ENCODE measurements at regions not wholly inside any gene's neighbourhood (a gene's known extent, or its start where the extent isn't known, plus 50 kb on each side); places are given as distances from the start of the nearest gene placed in this dataset.

- Histone ChIP-seq H3K4me1 (ENCODE audit: insufficient read depth, low read length) (no peaks in the 10 kb centered on the region), H3K27me3 (ENCODE audit: insufficient read depth, low read length) (no peaks in the 10 kb centered on the region), H3K4me3 (ENCODE audit: low read length in 2 of 2) (no peak overlapping the region), H3K9me3 (ENCODE audit: control insufficient read depth in 1 of 2, low read length in 2 of 2) (no peaks in the 10 kb centered on the region), H3K36me3 (ENCODE audit: insufficient read depth, low read length) (no peaks in the 10 kb centered on the region), H3K27ac (ENCODE audit: low read depth, low read length) (no peak overlapping the region)
- no peaks in the 10 kb centered on the region for H3K36me3 Mint-ChIP-seq
- CTCF ChIA-PET (ENCODE audit: partially characterized antibody), result no interaction called here
- H3K9me3 Mint-ChIP-seq, result peaks cover 0 to 16% (median 5%) of the 10 kb centered on the region in 8 donors
- H3K4me3 Mint-ChIP-seq, result no peak overlapping the region
- POLR2A ChIA-PET (ENCODE audit: partially characterized antibody), result no interaction called here
- H3K27me3 Mint-ChIP-seq, result no peaks in the 10 kb centered on the region
- no peak for DNase-seq
- no peaks in the 10 kb centered on the region for H3K4me1 Mint-ChIP-seq
- intact Hi-C loops (cut with micrococcal nuclease), result no loop called here
- H3K27ac Mint-ChIP-seq, result no peak overlapping the region
Measured at GRCh38 chr3:64870876-64871646, 183.3 kb upstream of the ADAMTS9 start.

- peaks cover 2 to 16% (median 4%) of the 10 kb centered on the region in 8 donors for H3K9me3 Mint-ChIP-seq
- Histone ChIP-seq H3K27me3 (ENCODE audit: insufficient read depth, low read length) (no peaks in the 10 kb centered on the region), H3K9me3 (ENCODE audit: control insufficient read depth in 1 of 2, low read length in 2 of 2) (no peaks in the 10 kb centered on the region), H3K27ac (ENCODE audit: low read depth, low read length) (no peak overlapping the region), H3K36me3 (ENCODE audit: insufficient read depth, low read length) (no peaks in the 10 kb centered on the region), H3K4me3 (ENCODE audit: low read length in 2 of 2) (no peak overlapping the region), H3K4me1 (ENCODE audit: insufficient read depth, low read length) (no peaks in the 10 kb centered on the region)
- DNase-seq, result no peak
- POLR2A ChIA-PET (ENCODE audit: partially characterized antibody), result no interaction called here
- intact Hi-C loops (cut with micrococcal nuclease), result no loop called here
- H3K4me1 Mint-ChIP-seq, result no peaks in the 10 kb centered on the region
- no peaks in the 10 kb centered on the region for H3K36me3 Mint-ChIP-seq
- H3K27me3 Mint-ChIP-seq, result no peaks in the 10 kb centered on the region
- CTCF ChIA-PET (ENCODE audit: partially characterized antibody), result no interaction called here
- no peak overlapping the region for H3K27ac Mint-ChIP-seq
- H3K4me3 Mint-ChIP-seq, result no peak overlapping the region
Measured at GRCh38 chr3:64867224-64867623, 179.4 kb upstream of the ADAMTS9 start.

- H3K4me1 Mint-ChIP-seq, result no peaks in the 10 kb centered on the region
- no peak overlapping the region for H3K4me3 Mint-ChIP-seq
- no peaks in the 10 kb centered on the region for H3K27me3 Mint-ChIP-seq
- intact Hi-C loops (cut with micrococcal nuclease), result no loop called here
- no peak for DNase-seq
- H3K9me3 ChIP-seq (ENCODE audit: control insufficient read depth in 1 of 2, low read length in 2 of 2), result no peaks in the 10 kb centered on the region
- H3K27ac ChIP-seq (ENCODE audit: low read depth, low read length), result no peak overlapping the region
- H3K27me3 ChIP-seq (ENCODE audit: insufficient read depth, low read length), result no peaks in the 10 kb centered on the region
- H3K4me3 ChIP-seq (ENCODE audit: low read length in 2 of 2), result no peak overlapping the region
- peaks cover 2 to 13% (median 5%) of the 10 kb centered on the region in 8 donors for H3K9me3 Mint-ChIP-seq
- POLR2A ChIA-PET (ENCODE audit: partially characterized antibody), result no interaction called here
- no peaks in the 10 kb centered on the region for H3K36me3 ChIP-seq (ENCODE audit: insufficient read depth, low read length)
- no peaks in the 10 kb centered on the region for H3K4me1 ChIP-seq (ENCODE audit: insufficient read depth, low read length)
- no peak overlapping the region for H3K27ac Mint-ChIP-seq
- CTCF ChIA-PET (ENCODE audit: partially characterized antibody), result no interaction called here
- no peaks in the 10 kb centered on the region for H3K36me3 Mint-ChIP-seq
Measured at GRCh38 chr3:64865839-64866570, 178.2 kb upstream of the ADAMTS9 start.

- H3K27ac Mint-ChIP-seq, result no peak overlapping the region
- no peaks in the 10 kb centered on the region for H3K9me3 ChIP-seq (ENCODE audit: control insufficient read depth in 1 of 2, low read length in 2 of 2)
- intact Hi-C loops (cut with micrococcal nuclease), result no loop called here
- no peak overlapping the region for H3K4me3 Mint-ChIP-seq
- H3K27me3 Mint-ChIP-seq, result no peaks in the 10 kb centered on the region
- ChIA-PET CTCF (ENCODE audit: partially characterized antibody) (no interaction called here), POLR2A (ENCODE audit: partially characterized antibody) (no interaction called here)
- peaks cover 0 to 6% (median 4%) of the 10 kb centered on the region in 8 donors for H3K9me3 Mint-ChIP-seq
- no peaks in the 10 kb centered on the region for H3K27me3 ChIP-seq (ENCODE audit: insufficient read depth, low read length)
- H3K4me1 Mint-ChIP-seq, result no peaks in the 10 kb centered on the region
- H3K4me3 ChIP-seq (ENCODE audit: low read length in 2 of 2), result no peak overlapping the region
- no peaks in the 10 kb centered on the region for H3K36me3 Mint-ChIP-seq
- H3K4me1 ChIP-seq (ENCODE audit: insufficient read depth, low read length), result no peaks in the 10 kb centered on the region
- DNase-seq, result no peak
- no peaks in the 10 kb centered on the region for H3K36me3 ChIP-seq (ENCODE audit: insufficient read depth, low read length)
- H3K27ac ChIP-seq (ENCODE audit: low read depth, low read length), result no peak overlapping the region
Measured at GRCh38 chr3:64863226-64864212, 175.7 kb upstream of the ADAMTS9 start.

- H3K4me1 ChIP-seq (ENCODE audit: insufficient read depth, low read length), result no peaks in the 10 kb centered on the region
- no peak overlapping the region for H3K27ac ChIP-seq (ENCODE audit: low read depth, low read length)
- ChIA-PET POLR2A (ENCODE audit: partially characterized antibody) (no interaction called here), CTCF (ENCODE audit: partially characterized antibody) (no interaction called here)
- H3K27ac Mint-ChIP-seq, result no peak overlapping the region
- no peak overlapping the region for H3K4me3 Mint-ChIP-seq
- H3K4me1 Mint-ChIP-seq, result no peaks in the 10 kb centered on the region
- H3K27me3 Mint-ChIP-seq, result no peaks in the 10 kb centered on the region
- intact Hi-C loops (cut with micrococcal nuclease), result no loop called here
- H3K27me3 ChIP-seq (ENCODE audit: insufficient read depth, low read length), result no peaks in the 10 kb centered on the region
- H3K36me3 ChIP-seq (ENCODE audit: insufficient read depth, low read length), result no peaks in the 10 kb centered on the region
- DNase-seq, result no peak
- H3K4me3 ChIP-seq (ENCODE audit: low read length in 2 of 2), result no peak overlapping the region
- H3K9me3 ChIP-seq (ENCODE audit: control insufficient read depth in 1 of 2, low read length in 2 of 2), result no peaks in the 10 kb centered on the region
- H3K9me3 Mint-ChIP-seq, result peaks cover 0 to 6% (median 3%) of the 10 kb centered on the region in 8 donors
- H3K36me3 Mint-ChIP-seq, result no peaks in the 10 kb centered on the region
Measured at GRCh38 chr3:64861684-64862083, 173.9 kb upstream of the ADAMTS9 start.

GRCh38 chr3:64860536-64860870 lies 172.7 kb upstream of the ADAMTS9 start:
- Histone ChIP-seq H3K27me3 (ENCODE audit: insufficient read depth, low read length) (no peaks in the 10 kb centered on the region), H3K4me3 (ENCODE audit: low read length in 2 of 2) (no peak overlapping the region), H3K36me3 (ENCODE audit: insufficient read depth, low read length) (no peaks in the 10 kb centered on the region), H3K9me3 (ENCODE audit: control insufficient read depth in 1 of 2, low read length in 2 of 2) (no peaks in the 10 kb centered on the region), H3K4me1 (ENCODE audit: insufficient read depth, low read length) (no peaks in the 10 kb centered on the region), H3K27ac (ENCODE audit: low read depth, low read length) (no peak overlapping the region)
- DNase-seq, result no peak
- peaks cover 0 to 6% (median 3%) of the 10 kb centered on the region in 8 donors for H3K9me3 Mint-ChIP-seq
- ChIA-PET POLR2A (ENCODE audit: partially characterized antibody) (no interaction called here), CTCF (ENCODE audit: partially characterized antibody) (no interaction called here)
- H3K4me3 Mint-ChIP-seq, result no peak overlapping the region
- H3K4me1 Mint-ChIP-seq, result no peaks in the 10 kb centered on the region
- H3K27ac Mint-ChIP-seq, result no peak overlapping the region
- no peaks in the 10 kb centered on the region for H3K27me3 Mint-ChIP-seq
- intact Hi-C loops (cut with micrococcal nuclease), result no loop called here
- no peaks in the 10 kb centered on the region for H3K36me3 Mint-ChIP-seq

All from CD4-positive, alpha-beta memory T cell (primary cell).